IgD-negative memory B cell (primary cell): ENCODE measurements at regions not wholly inside any gene's neighbourhood (a gene's known extent, or its start where the extent isn't known, plus 50 kb on each side); places are given as distances from the start of the nearest gene placed in this dataset.
"Not testable (repeated sequence)": the region's sequence is repeated elsewhere in the genome, so short reads cannot be mapped to it uniquely, and the experiment has no call there.

Experiments used
- H3K27ac Mint-ChIP-seq, 3 donors: one replicate each; pipeline ENCODE4 v1.8.0; 2020 to 2022; ENCODE audit warnings: mild to moderate bottlenecking in 3 of 3, mixed read lengths in 3 of 3, moderate library complexity in 1 of 3
- H3K27me3 Mint-ChIP-seq: one replicate; pipeline ENCODE4 v1.8.0; 2021; ENCODE audit warnings: mixed read lengths
- H3K36me3 Mint-ChIP-seq: one replicate; pipeline ENCODE4 v1.8.0; 2020; ENCODE audit warnings: mild to moderate bottlenecking, mixed read lengths
- H3K4me1 Mint-ChIP-seq, 3 donors: one replicate each; pipeline ENCODE4 v1.8.0; 2020 to 2022; ENCODE audit warnings: mixed read lengths in 3 of 3, mild to moderate bottlenecking in 1 of 3
- H3K4me3 Mint-ChIP-seq, 4 donors: one replicate each; pipeline ENCODE4 v1.8.0; 2020 to 2022; ENCODE audit warnings: mild to moderate bottlenecking in 4 of 4, mixed read lengths in 4 of 4, moderate library complexity in 3 of 4
- H3K9me3 Mint-ChIP-seq, 3 donors: one replicate each; pipeline ENCODE4 v1.8.0; 2020 to 2021; ENCODE audit warnings: mixed read lengths in 3 of 3, mild to moderate bottlenecking in 1 of 3

- Mint-ChIP-seq H3K27ac (no peak overlapping the region), H3K4me1 (no peaks in the 10 kb centered on the region)
Measured at GRCh38 chr11:26849036-26849435, 127.2 kb upstream of the SLC5A12 start.

GRCh38 chr11:26851291-26851690 lies 129.4 kb upstream of the SLC5A12 start:
- no peak overlapping the region for H3K4me3 Mint-ChIP-seq
- peaks cover 0 to 13% (median 3%) of the 10 kb centered on the region in 3 donors for H3K9me3 Mint-ChIP-seq
- no peaks in the 10 kb centered on the region for H3K36me3 Mint-ChIP-seq
- H3K4me1 Mint-ChIP-seq = no peaks in the 10 kb centered on the region
- H3K27ac Mint-ChIP-seq = no peak overlapping the region
- H3K27me3 Mint-ChIP-seq = no peaks in the 10 kb centered on the region

More at GRCh38 chr11:26849036-26849435, 127.2 kb upstream of the SLC5A12 start:
- H3K27me3 Mint-ChIP-seq = no peaks in the 10 kb centered on the region
- H3K4me3 Mint-ChIP-seq = no peak overlapping the region
- H3K9me3 Mint-ChIP-seq = peaks cover 0 to 20% (median 3%) of the 10 kb centered on the region in 3 donors
- H3K36me3 Mint-ChIP-seq = no peaks in the 10 kb centered on the region

GRCh38 chr11:26851696-26852095 lies 129.8 kb upstream of the SLC5A12 start:
- peaks cover 0 to 11% (median 3%) of the 10 kb centered on the region in 3 donors for H3K9me3 Mint-ChIP-seq
- H3K27me3 Mint-ChIP-seq = no peaks in the 10 kb centered on the region
- no peaks in the 10 kb centered on the region for H3K36me3 Mint-ChIP-seq
- H3K4me1 Mint-ChIP-seq = no peaks in the 10 kb centered on the region
- no peak overlapping the region for H3K27ac Mint-ChIP-seq
- no peak overlapping the region for H3K4me3 Mint-ChIP-seq

- peaks cover 0 to 3% (median 0%) of the 10 kb centered on the region in 3 donors for H3K9me3 Mint-ChIP-seq
Measured at GRCh38 chr11:26858098-26858497, 135.8 kb upstream of the FIBIN start.

GRCh38 chr11:26859416-26859815 lies 134.5 kb upstream of the FIBIN start:
- Mint-ChIP-seq H3K4me1 (no peaks in the 10 kb centered on the region), H3K36me3 (no peaks in the 10 kb centered on the region), H3K4me3 (no peak overlapping the region), H3K27ac (no peak overlapping the region), H3K9me3 (peaks cover 0 to 6% (median 2%) of the 10 kb centered on the region in 3 donors), H3K27me3 (no peaks in the 10 kb centered on the region)

More at GRCh38 chr11:26858098-26858497, 135.8 kb upstream of the FIBIN start:
- H3K4me3 Mint-ChIP-seq = no peak overlapping the region
- H3K36me3 Mint-ChIP-seq = no peaks in the 10 kb centered on the region
- H3K27me3 Mint-ChIP-seq = no peaks in the 10 kb centered on the region
- no peak overlapping the region for H3K27ac Mint-ChIP-seq
- no peaks in the 10 kb centered on the region for H3K4me1 Mint-ChIP-seq

- no peaks in the 10 kb centered on the region for H3K4me1 Mint-ChIP-seq
- H3K36me3 Mint-ChIP-seq = no peaks in the 10 kb centered on the region
- no peaks in the 10 kb centered on the region for H3K27me3 Mint-ChIP-seq
- H3K27ac Mint-ChIP-seq = peak overlapping the region in 1 of 3 donors; percentile 63
- H3K9me3 Mint-ChIP-seq = peaks cover 0 to 6% (median 2%) of the 10 kb centered on the region in 3 donors
- H3K4me3 Mint-ChIP-seq = no peak overlapping the region
Measured at GRCh38 chr11:26860091-26860780, 133.7 kb upstream of the FIBIN start.

- H3K36me3 Mint-ChIP-seq = no peaks in the 10 kb centered on the region
- H3K27ac Mint-ChIP-seq = no peak overlapping the region
- no peaks in the 10 kb centered on the region for H3K4me1 Mint-ChIP-seq
- peaks cover 0 to 6% (median 2%) of the 10 kb centered on the region in 3 donors for H3K9me3 Mint-ChIP-seq
- no peak overlapping the region for H3K4me3 Mint-ChIP-seq
- H3K27me3 Mint-ChIP-seq = no peaks in the 10 kb centered on the region
Measured at GRCh38 chr11:26860895-26861294, 133.0 kb upstream of the FIBIN start.

- Mint-ChIP-seq H3K4me3 (no peak overlapping the region), H3K27me3 (no peaks in the 10 kb centered on the region), H3K36me3 (no peaks in the 10 kb centered on the region), H3K27ac (no peak overlapping the region), H3K9me3 (peaks cover 0 to 9% (median 2%) of the 10 kb centered on the region in 3 donors), H3K4me1 (no peaks in the 10 kb centered on the region)
Measured at GRCh38 chr11:26862801-26863200, 131.1 kb upstream of the FIBIN start.

- no peaks in the 10 kb centered on the region for H3K36me3 Mint-ChIP-seq
- no peaks in the 10 kb centered on the region for H3K27me3 Mint-ChIP-seq
- no peak overlapping the region for H3K4me3 Mint-ChIP-seq
- H3K27ac Mint-ChIP-seq = no peak overlapping the region
- no peaks in the 10 kb centered on the region for H3K4me1 Mint-ChIP-seq
- H3K9me3 Mint-ChIP-seq = peaks cover 0 to 9% (median 2%) of the 10 kb centered on the region in 3 donors
Measured at GRCh38 chr11:26865703-26866102, 128.2 kb upstream of the FIBIN start.

- H3K4me1 Mint-ChIP-seq = no peaks in the 10 kb centered on the region
- H3K27ac Mint-ChIP-seq = no peak overlapping the region
- no peaks in the 10 kb centered on the region for H3K36me3 Mint-ChIP-seq
- no peak overlapping the region for H3K4me3 Mint-ChIP-seq
- peaks cover 2 to 9% (median 3%) of the 10 kb centered on the region in 3 donors for H3K9me3 Mint-ChIP-seq
- H3K27me3 Mint-ChIP-seq = peaks cover 2% of the 10 kb centered on the region
Measured at GRCh38 chr11:26867286-26867685, 126.6 kb upstream of the FIBIN start.

- Mint-ChIP-seq H3K36me3 (peaks cover 2% of the 10 kb centered on the region), H3K27ac (no peak overlapping the region), H3K27me3 (no peaks in the 10 kb centered on the region), H3K9me3 (peaks cover 1 to 18% (median 12%) of the 10 kb centered on the region in 3 donors), H3K4me1 (peaks cover 0 to 1% (median 0%) of the 10 kb centered on the region in 3 donors), H3K4me3 (no peak overlapping the region)
Measured at GRCh38 chr11:26878959-26879581, 114.8 kb upstream of the FIBIN start.

- H3K27me3 Mint-ChIP-seq, H3K4me3 Mint-ChIP-seq, H3K27ac Mint-ChIP-seq, H3K36me3 Mint-ChIP-seq, H3K4me1 Mint-ChIP-seq: not testable (repeated sequence)
- H3K9me3 Mint-ChIP-seq = peaks cover 1 to 27% (median 12%) of the 10 kb centered on the region in 3 donors
Measured at GRCh38 chr11:26882363-26882880, 111.5 kb upstream of the FIBIN start.

GRCh38 chr11:26891501-26891900 lies 102.4 kb upstream of the FIBIN start:
- Mint-ChIP-seq H3K4me1 (no peaks in the 10 kb centered on the region), H3K9me3 (peaks cover 6 to 17% (median 7%) of the 10 kb centered on the region in 3 donors), H3K27me3 (no peaks in the 10 kb centered on the region), H3K4me3 (no peak overlapping the region), H3K27ac (no peak overlapping the region), H3K36me3 (no peaks in the 10 kb centered on the region)

GRCh38 chr11:26896719-26897118 lies 97.2 kb upstream of the FIBIN start:
- no peaks in the 10 kb centered on the region for H3K4me1 Mint-ChIP-seq
- peaks cover 9 to 21% (median 11%) of the 10 kb centered on the region in 3 donors for H3K9me3 Mint-ChIP-seq
- no peak overlapping the region for H3K27ac Mint-ChIP-seq
- no peaks in the 10 kb centered on the region for H3K27me3 Mint-ChIP-seq
- no peaks in the 10 kb centered on the region for H3K36me3 Mint-ChIP-seq
- H3K4me3 Mint-ChIP-seq = no peak overlapping the region

- no peaks in the 10 kb centered on the region for H3K4me1 Mint-ChIP-seq
- H3K36me3 Mint-ChIP-seq = no peaks in the 10 kb centered on the region
- no peak overlapping the region for H3K4me3 Mint-ChIP-seq
- no peak overlapping the region for H3K27ac Mint-ChIP-seq
- H3K27me3 Mint-ChIP-seq = no peaks in the 10 kb centered on the region
- H3K9me3 Mint-ChIP-seq = peaks cover 5 to 16% (median 8%) of the 10 kb centered on the region in 3 donors
Measured at GRCh38 chr11:26898799-26899198, 95.1 kb upstream of the FIBIN start.
